ENCODE measurements at regions not wholly inside any gene's neighbourhood (a gene's known extent, or its start where the extent isn't known, plus 50 kb on each side); places are given as distances from the start of the nearest gene placed in this dataset.

DNA sequence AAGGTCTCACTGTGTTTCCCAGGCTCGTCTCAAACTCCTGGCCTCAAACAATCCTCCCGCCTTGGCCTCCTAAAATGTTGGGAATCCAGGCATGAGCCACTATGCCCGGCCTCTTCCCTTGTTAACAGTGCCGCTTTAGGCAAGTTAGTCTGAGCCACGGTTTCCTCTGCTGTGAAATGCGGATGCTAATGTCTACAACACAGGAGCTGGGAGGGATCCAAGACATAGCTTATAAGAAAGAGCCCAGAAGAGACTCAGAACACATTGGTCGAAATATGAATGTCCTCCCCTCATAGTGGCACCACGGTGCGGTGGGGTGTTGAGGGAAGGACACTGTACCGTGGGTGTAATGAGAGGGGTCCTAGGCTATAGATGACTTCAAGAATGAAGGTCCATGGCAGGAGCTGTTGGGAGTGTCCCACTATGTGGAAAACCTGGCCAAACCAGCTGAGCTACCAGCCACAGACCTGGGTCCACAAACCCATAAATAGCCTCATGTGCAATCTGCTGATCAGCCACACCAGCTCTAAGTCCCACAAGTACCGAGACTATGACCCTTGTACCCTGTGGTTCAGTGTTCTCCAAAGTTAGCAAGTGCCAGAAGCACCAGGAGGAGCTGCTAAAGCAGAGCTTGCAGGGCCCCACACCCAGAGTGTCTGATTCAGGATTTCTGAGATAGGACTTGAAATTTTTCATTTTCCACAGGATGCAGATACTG lies 57.8 kb upstream of the ZFAND3 start:
- TF ChIP-seq, protein P1, sequence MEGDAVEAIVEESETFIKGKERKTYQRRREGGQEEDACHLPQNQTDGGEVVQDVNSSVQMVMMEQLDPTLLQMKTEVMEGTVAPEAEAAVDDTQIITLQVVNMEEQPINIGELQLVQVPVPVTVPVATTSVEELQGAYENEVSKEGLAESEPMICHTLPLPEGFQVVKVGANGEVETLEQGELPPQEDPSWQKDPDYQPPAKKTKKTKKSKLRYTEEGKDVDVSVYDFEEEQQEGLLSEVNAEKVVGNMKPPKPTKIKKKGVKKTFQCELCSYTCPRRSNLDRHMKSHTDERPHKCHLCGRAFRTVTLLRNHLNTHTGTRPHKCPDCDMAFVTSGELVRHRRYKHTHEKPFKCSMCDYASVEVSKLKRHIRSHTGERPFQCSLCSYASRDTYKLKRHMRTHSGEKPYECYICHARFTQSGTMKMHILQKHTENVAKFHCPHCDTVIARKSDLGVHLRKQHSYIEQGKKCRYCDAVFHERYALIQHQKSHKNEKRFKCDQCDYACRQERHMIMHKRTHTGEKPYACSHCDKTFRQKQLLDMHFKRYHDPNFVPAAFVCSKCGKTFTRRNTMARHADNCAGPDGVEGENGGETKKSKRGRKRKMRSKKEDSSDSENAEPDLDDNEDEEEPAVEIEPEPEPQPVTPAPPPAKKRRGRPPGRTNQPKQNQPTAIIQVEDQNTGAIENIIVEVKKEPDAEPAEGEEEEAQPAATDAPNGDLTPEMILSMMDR (IDR thresholded peaks at IDR 0.05) = no peak
- TF ChIP-seq KDM1A (IDR thresholded peaks at IDR 0.05; ENCODE audit: low read depth) (no peak), RAD21 (conservative IDR thresholded peaks at IDR 0.05 in 1 of 2, IDR thresholded peaks at IDR 0.05 in 1 of 2) (no peak)
- TF ChIP-seq, protein P2, sequence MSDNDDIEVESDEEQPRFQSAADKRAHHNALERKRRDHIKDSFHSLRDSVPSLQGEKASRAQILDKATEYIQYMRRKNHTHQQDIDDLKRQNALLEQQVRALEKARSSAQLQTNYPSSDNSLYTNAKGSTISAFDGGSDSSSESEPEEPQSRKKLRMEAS (IDR thresholded peaks at IDR 0.05) = no peak
- TF ChIP-seq, protein P3, sequence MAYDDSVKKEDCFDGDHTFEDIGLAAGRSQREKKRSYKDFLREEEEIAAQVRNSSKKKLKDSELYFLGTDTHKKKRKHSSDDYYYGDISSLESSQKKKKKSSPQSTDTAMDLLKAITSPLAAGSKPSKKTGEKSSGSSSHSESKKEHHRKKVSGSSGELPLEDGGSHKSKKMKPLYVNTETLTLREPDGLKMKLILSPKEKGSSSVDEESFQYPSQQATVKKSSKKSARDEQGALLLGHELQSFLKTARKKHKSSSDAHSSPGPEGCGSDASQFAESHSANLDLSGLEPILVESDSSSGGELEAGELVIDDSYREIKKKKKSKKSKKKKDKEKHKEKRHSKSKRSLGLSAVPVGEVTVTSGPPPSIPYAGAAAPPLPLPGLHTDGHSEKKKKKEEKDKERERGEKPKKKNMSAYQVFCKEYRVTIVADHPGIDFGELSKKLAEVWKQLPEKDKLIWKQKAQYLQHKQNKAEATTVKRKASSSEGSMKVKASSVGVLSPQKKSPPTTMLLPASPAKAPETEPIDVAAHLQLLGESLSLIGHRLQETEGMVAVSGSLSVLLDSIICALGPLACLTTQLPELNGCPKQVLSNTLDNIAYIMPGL (CRISPR knock-in tag; IDR thresholded peaks at IDR 0.05; ENCODE audit: borderline replicate concordance) = no peak

All from A549 (cell line).